Thoracic aorta (tissue), 2 donors: ENCODE measurements at regions not wholly inside any gene's neighbourhood (a gene's known extent, or its start where the extent isn't known, plus 50 kb on each side); places are given as distances from the start of the nearest gene placed in this dataset.

ENCODE experiments used
- ATAC-seq: fragments of 150-250 bp; one replicate; pipeline ENCODE4 v1.8.0; 2017; ENCODE audit warnings: low read depth; ENCODE audit not compliant: insufficient number of reproducible peaks, low FRiP score
- DNase-seq: peaks from one replicate; pipeline ENCODE4 v3.0.0-alpha.2; 2020; ENCODE audit warnings: low spot score
- H3K27ac ChIP-seq, 2 donors: fragments of 200-600 bp; sonication (generic); 1 replicate in 1 of 2; 2 replicates in 1 of 2; pipeline ENCODE4 v1.5.1; 2016; ENCODE audit warnings: mild to moderate bottlenecking in 2 of 2, moderate library complexity in 2 of 2
- H3K27me3 ChIP-seq: fragments of 200-600 bp; sonication (generic); replicated peaks from 2 replicates; pipeline ENCODE4 v1.6.0; 2016; ENCODE audit warnings: mild to moderate bottlenecking; ENCODE audit not compliant: insufficient read depth
- H3K36me3 ChIP-seq: fragments of 200-600 bp; sonication (generic); one replicate; pipeline ENCODE4 v1.5.1; 2016
- H3K4me1 ChIP-seq, 2 donors: fragments of 200-600 bp; sonication (generic); 1 replicate in 1 of 2; 2 replicates in 1 of 2; pipeline versions ENCODE4 v1.5.1 to v1.6.0; 2016; ENCODE audit warnings: low read depth in 2 of 2, mild to moderate bottlenecking in 1 of 2; ENCODE audit not compliant: control insufficient read depth in 1 of 2
- H3K4me3 ChIP-seq: fragments of 200-600 bp; sonication (generic); 2 replicates; pipeline ENCODE4 v1.5.1; 2016; ENCODE audit warnings: mild to moderate bottlenecking
- H3K9me3 ChIP-seq: fragments of 200-600 bp; sonication (generic); 2 replicates; pipeline ENCODE4 v1.5.1; 2016
- CTCF ChIP-seq: fragments of 200-600 bp; sonication (generic); IDR thresholded peaks from one replicate; pipeline ENCODE4 v1.5.1; 2019; ENCODE audit warnings: antibody characterized with exemption

GRCh38 chr16:59319871-59320270 lies 585.8 kb upstream of the GOT2 start:
- DNase-seq (no peak), ATAC-seq (no peak)
- Histone ChIP-seq H3K27ac (no peak overlapping the region), H3K4me1 (no peaks in the 10 kb centered on the region), H3K36me3 (no peaks in the 10 kb centered on the region), H3K9me3 (no peaks in the 10 kb centered on the region), H3K4me3 (no peak overlapping the region), H3K27me3 (no peaks in the 10 kb centered on the region)
- TF ChIP-seq CTCF = no peak

DNA sequence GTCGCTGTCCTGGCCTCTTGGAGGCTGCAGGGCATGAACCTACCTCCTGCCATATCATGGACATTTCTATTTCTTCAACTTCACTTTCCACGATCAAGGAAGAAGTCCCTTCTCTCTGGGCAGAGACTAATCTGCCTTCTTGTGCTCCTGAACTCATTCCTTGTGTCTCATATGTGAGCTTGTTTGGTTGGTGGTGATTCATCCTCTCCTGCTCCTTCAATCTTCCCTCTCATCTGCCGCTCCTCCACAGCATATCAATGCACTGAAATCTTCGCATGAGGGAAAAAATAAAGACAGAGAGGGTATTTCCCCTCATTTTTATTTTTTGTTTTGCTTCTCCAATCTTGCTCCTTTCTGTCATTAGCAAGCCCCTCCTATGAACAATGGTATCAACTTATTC lies 571.7 kb upstream of the GOT2 start:
- H3K4me3 ChIP-seq = no peak overlapping the region
- no peaks in the 10 kb centered on the region for H3K36me3 ChIP-seq
- DNase-seq = no peak
- no peaks in the 10 kb centered on the region for H3K27me3 ChIP-seq
- H3K9me3 ChIP-seq = no peaks in the 10 kb centered on the region
- no peaks in the 10 kb centered on the region for H3K4me1 ChIP-seq
- ATAC-seq = no peak
- H3K27ac ChIP-seq = no peak overlapping the region
- no peak for TF ChIP-seq CTCF

- H3K36me3 ChIP-seq = no peaks in the 10 kb centered on the region
These were observed 562.8 kb upstream of the GOT2 start for GRCh38 chr16:59296888-59297287.

DNA sequence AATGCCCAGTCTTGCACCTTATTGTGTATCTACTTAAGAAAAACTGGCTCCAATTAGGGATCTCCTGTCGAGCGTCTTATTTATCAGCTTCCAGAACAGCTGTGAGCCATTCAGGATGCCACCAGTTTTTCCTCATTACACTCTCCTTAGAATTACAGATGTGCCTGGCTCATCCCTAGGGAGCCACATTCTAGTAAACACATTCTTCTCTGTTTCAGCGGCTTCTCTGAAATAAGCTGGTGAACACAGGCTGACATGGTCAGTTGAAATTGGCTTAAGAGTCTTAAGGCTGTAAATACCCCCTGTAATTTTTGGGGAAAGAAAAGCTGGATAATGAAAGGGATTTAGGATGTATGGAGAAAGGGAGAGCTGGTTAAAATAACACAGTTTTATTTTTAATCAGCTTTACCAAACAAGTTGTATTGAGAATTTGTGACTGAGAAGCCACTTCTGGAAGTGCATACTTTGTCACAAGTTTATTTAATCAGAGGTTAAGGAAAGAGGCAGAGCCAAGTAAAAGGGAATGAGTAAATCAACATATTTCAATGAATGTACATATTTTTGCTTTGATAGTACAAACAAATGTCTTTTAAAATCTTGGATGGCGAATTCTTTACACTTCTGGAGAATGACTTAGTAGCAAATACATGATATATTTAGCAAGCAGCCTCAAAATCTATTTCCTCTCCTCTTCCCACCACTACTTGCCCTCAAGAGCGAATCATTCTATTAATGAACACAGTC lies 562.0 kb upstream of the GOT2 start:
- ATAC-seq (no peak), DNase-seq (no peak)
- H3K9me3 ChIP-seq = no peaks in the 10 kb centered on the region
- H3K27ac ChIP-seq = no peak overlapping the region
- H3K4me1 ChIP-seq = no peaks in the 10 kb centered on the region
- H3K36me3 ChIP-seq = no peaks in the 10 kb centered on the region
- no peak overlapping the region for H3K4me3 ChIP-seq
- H3K27me3 ChIP-seq = no peaks in the 10 kb centered on the region
- no peak for TF ChIP-seq CTCF

More at GRCh38 chr16:59296888-59297287, 562.8 kb upstream of the GOT2 start:
- no peak for DNase-seq
- Histone ChIP-seq H3K27ac (no peak overlapping the region), H3K4me3 (no peak overlapping the region), H3K9me3 (no peaks in the 10 kb centered on the region), H3K4me1 (no peaks in the 10 kb centered on the region), H3K27me3 (no peaks in the 10 kb centered on the region)
- no peak for ATAC-seq
- TF ChIP-seq CTCF = no peak

GRCh38 chr16:59295474-59295873 lies 561.4 kb upstream of the GOT2 start:
- no peaks in the 10 kb centered on the region for H3K27me3 ChIP-seq
- TF ChIP-seq CTCF = no peak
- no peaks in the 10 kb centered on the region for H3K9me3 ChIP-seq
- H3K36me3 ChIP-seq = no peaks in the 10 kb centered on the region
- H3K4me1 ChIP-seq = no peaks in the 10 kb centered on the region
- H3K27ac ChIP-seq = no peak overlapping the region
- no peak overlapping the region for H3K4me3 ChIP-seq
- DNase-seq = no peak
- no peak for ATAC-seq
